ENCODE measurements at regions not wholly inside any gene's neighbourhood (a gene's known extent, or its start where the extent isn't known, plus 50 kb on each side); places are given as distances from the start of the nearest gene placed in this dataset.

GRCh38 chr2:220966636-220967035 lies 605.5 kb downstream of the EPHA4 start:
- no peak for TF ChIP-seq CTCF (IDR thresholded peaks at IDR 0.05)
- no peak for TF ChIP-seq POLR2AphosphoS5 (IDR thresholded peaks at IDR 0.05; ENCODE audit: insufficient read depth in 1 of 2, low read depth in 1 of 2)
- TF ChIP-seq POLR2A (IDR thresholded peaks at IDR 0.05), result no peak
